Neuronal stem cell (in vitro differentiated cells): ENCODE measurements at regions not wholly inside any gene's neighbourhood (a gene's known extent, or its start where the extent isn't known, plus 50 kb on each side); places are given as distances from the start of the nearest gene placed in this dataset.
A peak's percentile ranks its signal among the peaks of the same experiment; 100 is the strongest.

Experiments
- DNase-seq: peaks from one replicate; pipeline ENCODE4 v3.0.0-alpha.2; 2013; ENCODE audit warnings: low spot score
- H2AFZ ChIP-seq: one replicate; pipeline ENCODE4 v1.6.1; 2013; ENCODE audit warnings: mild to moderate bottlenecking, low read length, inconsistent platforms
- H2AK5ac ChIP-seq: 2 replicates; pipeline ENCODE4 v1.6.1; 2013; ENCODE audit warnings: low read depth, mild to moderate bottlenecking, inconsistent platforms, low read length, moderate library complexity, mixed read lengths
- H2BK120ac ChIP-seq: 2 replicates; pipeline ENCODE4 v1.6.1; 2013; ENCODE audit warnings: low read depth, mild to moderate bottlenecking, inconsistent platforms, low read length, moderate library complexity, mixed read lengths
- H2BK12ac ChIP-seq: one replicate; pipeline ENCODE4 v1.6.1; 2013; ENCODE audit warnings: low read length, inconsistent platforms
- H2BK15ac ChIP-seq: 2 replicates; pipeline ENCODE4 v1.6.1; 2013; ENCODE audit warnings: mild to moderate bottlenecking, low read length, inconsistent platforms, mixed read lengths
- H2BK5ac ChIP-seq: one replicate; pipeline ENCODE4 v1.6.1; 2013; ENCODE audit warnings: inconsistent platforms, mild to moderate bottlenecking, low read length, moderate library complexity
- H3K14ac ChIP-seq: one replicate; pipeline ENCODE4 v1.6.1; 2013; ENCODE audit warnings: low read length, inconsistent platforms
- H3K18ac ChIP-seq: 2 replicates; pipeline ENCODE4 v1.6.1; 2013; ENCODE audit warnings: low read length, inconsistent platforms
- H3K23ac ChIP-seq: 2 replicates; pipeline ENCODE4 v1.6.1; 2013; ENCODE audit warnings: low read depth, mild to moderate bottlenecking, mixed read lengths, low read length, inconsistent platforms; ENCODE audit not compliant: poor library complexity
- H3K27ac ChIP-seq: replicated peaks from 3 replicates; pipeline ENCODE4 v1.5.1; 2013; ENCODE audit warnings: low read length, inconsistent platforms
- H3K27me3 ChIP-seq, 3 experiments: 2 replicates each; pipeline ENCODE4 v1.6.1; 2013; ENCODE audit warnings: low read length in 3 of 3, mild to moderate bottlenecking in 2 of 3, inconsistent platforms in 1 of 3, low read depth in 1 of 3, mixed read lengths in 1 of 3, moderate library complexity in 1 of 3; ENCODE audit not compliant: control insufficient read depth in 3 of 3, insufficient read depth in 3 of 3
- H3K36me3 ChIP-seq, 2 donors: replicated peaks in 1 of 2; 2 replicates each; pipeline ENCODE4 v1.6.1; 2013; ENCODE audit warnings: low read length in 2 of 2; ENCODE audit not compliant: control insufficient read depth in 2 of 2, insufficient read depth in 2 of 2
- H3K4ac ChIP-seq: 2 replicates; pipeline ENCODE4 v1.6.1; 2013; ENCODE audit warnings: inconsistent platforms, mild to moderate bottlenecking, low read length, moderate library complexity
- H3K4me1 ChIP-seq, 2 donors: 1 replicate in 1 of 2; 2 replicates in 1 of 2; pipeline ENCODE4 v1.6.1; 2013; ENCODE audit warnings: low read length in 2 of 2, low read depth in 1 of 2; ENCODE audit not compliant: control insufficient read depth in 2 of 2, insufficient read depth in 1 of 2
- H3K4me2 ChIP-seq: one replicate; pipeline ENCODE4 v1.6.1; 2013; ENCODE audit warnings: mild to moderate bottlenecking, low read length, inconsistent platforms; ENCODE audit not compliant: insufficient read depth, poor library complexity, severe bottlenecking
- H3K4me3 ChIP-seq, 2 donors: 2 replicates each; pipeline ENCODE4 v1.5.1; 2013; ENCODE audit warnings: low read length in 2 of 2, mild to moderate bottlenecking in 2 of 2, inconsistent platforms in 1 of 2, moderate library complexity in 1 of 2
- H3K79me1 ChIP-seq: one replicate; pipeline ENCODE4 v1.6.1; 2013; ENCODE audit warnings: low read depth, mild to moderate bottlenecking, inconsistent platforms, low read length, moderate library complexity
- H3K9ac ChIP-seq: one replicate; pipeline ENCODE4 v1.6.1; 2013; ENCODE audit warnings: mild to moderate bottlenecking, low read depth, low read length, inconsistent platforms; ENCODE audit not compliant: poor library complexity
- H3K9me3 ChIP-seq, 2 donors: replicated peaks in 1 of 2; 2 replicates each; pipeline versions ENCODE3 to v1.6.1; 2013; ENCODE audit warnings: low read length in 2 of 2, mild to moderate bottlenecking in 2 of 2, inconsistent platforms in 1 of 2, low read depth in 1 of 2, mixed read lengths in 1 of 2, moderate library complexity in 1 of 2; ENCODE audit not compliant: control insufficient read depth in 2 of 2, insufficient read depth in 1 of 2
- H4K8ac ChIP-seq: one replicate; pipeline ENCODE4 v1.6.1; 2013; ENCODE audit warnings: low read depth, mild to moderate bottlenecking, inconsistent platforms, low read length, moderate library complexity
- H4K91ac ChIP-seq: one replicate; pipeline ENCODE4 v1.6.1; 2013; ENCODE audit warnings: low read length, low read depth, mild to moderate bottlenecking, inconsistent platforms; ENCODE audit not compliant: poor library complexity
- WGBS, 2 donors: extraction: QIAGEN DNeasy Blood & Tissue Kit; methylation state at CpG; one replicate each; pipeline ENCODE4 v1.1.7; 2013; ENCODE audit warnings: missing lambda C conversion rate in 2 of 2, mixed read lengths in 1 of 2; ENCODE audit not compliant: insufficient read length in 2 of 2, insufficient replicate concordance in 1 of 2; ENCODE audit errors: extremely low coverage in 2 of 2; 5-methylcytosine and 5-hydroxymethylcytosine counted together

GRCh38 chr13:73832128-73832588 is 302.0 kb downstream of the KLF12 start:
- Histone ChIP-seq H2BK15ac (no peak overlapping the region), H3K4me2 (no peak overlapping the region), H3K14ac (no peak overlapping the region), H2AFZ (peak overlapping the region; percentile 4), H3K4me1 (peaks cover 6 to 10% of the 10 kb centered on the region in 2 donors), H3K18ac (no peak overlapping the region), H3K9me3 (no peaks in the 10 kb centered on the region), H2AK5ac (no peak overlapping the region), H4K91ac (no peak overlapping the region), H2BK120ac (no peak overlapping the region), H3K4me3 (no peak overlapping the region), H3K4ac (no peak overlapping the region), H3K23ac (no peak overlapping the region), H2BK5ac (no peak overlapping the region), H3K36me3 (no peaks in the 10 kb centered on the region), H3K27me3 (no peaks in the 10 kb centered on the region), H3K9ac (no peak overlapping the region), H4K8ac (no peak overlapping the region), H3K79me1 (no peaks in the 10 kb centered on the region), H3K27ac (no peak overlapping the region), H2BK12ac (no peak overlapping the region)
- no peak for DNase-seq
- no CpG with 5 or more reads among the region's 4 CpGs for WGBS, 2 donors

GRCh38 chr13:73829416-73829815 is 304.8 kb downstream of the KLF12 start:
- H2BK120ac ChIP-seq: no peak overlapping the region
- H3K18ac ChIP-seq: no peak overlapping the region
- no peak overlapping the region for H2AFZ ChIP-seq

GRCh38 chr13:73828811-73829210 is 305.4 kb downstream of the KLF12 start:
- H2AK5ac ChIP-seq: no peak overlapping the region
- no peaks in the 10 kb centered on the region for H3K79me1 ChIP-seq
- WGBS, 2 donors: no CpG with 5 or more reads among the region's 4 CpGs
- H3K4me3 ChIP-seq: no peak overlapping the region
- no peak overlapping the region for H2BK15ac ChIP-seq
- no peak overlapping the region for H2AFZ ChIP-seq
- H4K91ac ChIP-seq: no peak overlapping the region
- H3K9ac ChIP-seq: no peak overlapping the region
- no peak for DNase-seq
- no peak overlapping the region for H3K4me2 ChIP-seq
- H3K27ac ChIP-seq: no peak overlapping the region
- H3K9me3 ChIP-seq: peaks cover 0 to 2% of the 10 kb centered on the region in 2 donors
- no peak overlapping the region for H2BK12ac ChIP-seq
- H3K4ac ChIP-seq: no peak overlapping the region
- no peaks in the 10 kb centered on the region for H3K27me3 ChIP-seq
- H3K14ac ChIP-seq: no peak overlapping the region
- H3K4me1 ChIP-seq: peaks cover 6 to 10% of the 10 kb centered on the region in 2 donors
- no peaks in the 10 kb centered on the region for H3K36me3 ChIP-seq
- H4K8ac ChIP-seq: no peak overlapping the region
- H3K23ac ChIP-seq: no peak overlapping the region
- H2BK120ac ChIP-seq: no peak overlapping the region
- no peak overlapping the region for H2BK5ac ChIP-seq
- no peak overlapping the region for H3K18ac ChIP-seq

More at GRCh38 chr13:73829416-73829815, 304.8 kb downstream of the KLF12 start:
- Histone ChIP-seq H3K9ac (no peak overlapping the region), H2AK5ac (no peak overlapping the region), H4K91ac (no peak overlapping the region), H3K14ac (no peak overlapping the region), H4K8ac (no peak overlapping the region), H3K27me3 (no peaks in the 10 kb centered on the region), H3K36me3 (no peaks in the 10 kb centered on the region), H3K23ac (no peak overlapping the region), H3K4me3 (no peak overlapping the region), H3K4me2 (no peak overlapping the region), H2BK15ac (no peak overlapping the region), H3K79me1 (no peaks in the 10 kb centered on the region), H2BK5ac (no peak overlapping the region), H3K4me1 (peaks cover 6 to 10% of the 10 kb centered on the region in 2 donors), H3K9me3 (peaks cover 0 to 2% of the 10 kb centered on the region in 2 donors), H2BK12ac (no peak overlapping the region), H3K4ac (no peak overlapping the region), H3K27ac (no peak overlapping the region)
- no peak for DNase-seq
- whole genome bisulfite sequencing, 2 donors: no CpG with 5 or more reads among the region's 1 CpG

GRCh38 chr13:73827434-73827833 is 306.8 kb downstream of the KLF12 start:
- Histone ChIP-seq H2AK5ac (no peak overlapping the region), H2BK15ac (no peak overlapping the region), H2BK5ac (no peak overlapping the region), H3K4me1 (peaks cover 2 to 3% of the 10 kb centered on the region in 2 donors), H2BK120ac (no peak overlapping the region), H3K4me3 (no peak overlapping the region), H3K14ac (no peak overlapping the region), H4K8ac (no peak overlapping the region), H3K4me2 (no peak overlapping the region), H3K23ac (no peak overlapping the region), H4K91ac (no peak overlapping the region), H3K27me3 (no peaks in the 10 kb centered on the region), H3K4ac (no peak overlapping the region), H3K27ac (no peak overlapping the region), H2BK12ac (no peak overlapping the region), H3K9me3 (peaks cover 0 to 2% of the 10 kb centered on the region in 2 donors), H3K9ac (no peak overlapping the region), H2AFZ (no peak overlapping the region), H3K36me3 (no peaks in the 10 kb centered on the region), H3K18ac (no peak overlapping the region), H3K79me1 (no peaks in the 10 kb centered on the region)
- no CpG with 5 or more reads among the region's 3 CpGs for WGBS, 2 donors
- no peak for DNase-seq
